HCEC 1CT (cell line): ENCODE measurements at regions not wholly inside any gene's neighbourhood (a gene's known extent, or its start where the extent isn't known, plus 50 kb on each side); places are given as distances from the start of the nearest gene placed in this dataset.

Source experiments
- DNase-seq: peaks from one replicate; pipeline ENCODE4 v3.0.0-alpha.2; 2017

DNA sequence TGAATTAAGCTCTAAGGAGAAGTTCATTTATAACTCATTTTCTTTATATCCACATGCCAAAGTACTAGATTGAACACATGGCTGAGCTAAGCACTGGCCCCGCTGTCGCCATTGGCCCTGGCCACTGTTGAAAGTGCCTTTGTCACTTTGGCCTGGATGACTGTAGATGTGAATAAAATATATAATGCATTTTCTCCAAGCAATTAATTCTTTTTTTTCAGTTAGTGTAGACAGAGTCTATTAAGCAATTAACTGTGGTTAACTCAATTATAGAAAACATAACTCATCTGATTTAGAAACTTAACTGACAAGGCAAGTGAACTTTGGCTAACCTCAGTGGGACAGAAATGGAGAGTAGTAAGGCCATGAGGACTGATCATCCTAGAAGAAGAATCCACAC, 965.6 kb downstream of the EFNB2 start:
- DNase-seq, result no peak

DNA sequence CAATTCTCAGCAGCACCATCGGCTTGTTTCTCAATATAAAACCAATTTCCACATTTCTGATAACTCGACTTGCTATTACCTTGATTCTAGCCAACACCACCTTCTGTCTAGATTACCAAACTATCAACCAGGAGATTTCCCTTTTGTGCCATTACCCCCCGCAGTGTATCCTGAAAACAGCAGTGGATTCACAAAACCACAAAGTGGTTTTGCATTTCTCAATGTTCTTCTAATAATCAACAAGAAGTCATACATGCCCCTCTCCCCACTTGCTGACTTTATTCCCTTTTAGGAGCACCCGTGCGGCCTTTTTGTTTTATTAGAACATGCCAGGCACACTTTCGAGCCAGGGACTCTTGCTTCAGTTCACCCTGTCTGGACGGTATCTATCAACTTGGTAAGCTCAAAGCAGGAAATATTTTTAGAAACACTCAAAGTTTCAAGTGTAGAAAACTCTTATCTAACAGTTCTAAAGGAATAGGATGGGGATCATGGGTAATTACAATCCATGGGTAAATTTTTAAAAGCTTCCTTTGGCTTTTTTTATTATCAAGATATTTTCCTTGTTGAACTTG, 967.4 kb downstream of the EFNB2 start:
- DNase-seq, result no peak

DNA sequence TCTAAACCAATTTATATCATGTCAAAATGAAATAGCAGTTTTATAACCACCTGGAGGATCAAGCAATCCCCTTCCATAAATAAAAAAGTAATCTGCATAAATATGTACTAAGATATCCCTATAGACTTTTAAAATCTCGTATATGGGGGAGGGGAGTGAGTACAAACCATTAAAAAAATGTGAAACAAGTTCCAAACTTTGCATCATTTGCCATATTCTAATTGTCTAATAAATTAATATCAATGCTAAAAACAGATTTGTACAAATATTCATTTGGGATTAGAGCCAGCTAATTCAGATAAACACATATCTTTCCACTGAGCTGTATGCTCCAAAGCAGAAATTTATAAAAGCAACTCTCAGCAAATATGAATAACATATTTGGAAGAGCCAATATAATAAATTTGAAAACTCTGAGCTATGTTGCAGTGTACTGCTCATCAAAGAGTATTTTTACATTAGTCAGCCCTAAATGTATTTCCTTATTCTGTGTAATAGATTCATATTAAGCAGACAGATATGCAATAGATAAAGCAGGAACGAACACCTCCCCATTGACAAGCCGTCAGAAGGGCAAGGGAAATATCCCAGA, 970.2 kb downstream of the EFNB2 start:
- DNase-seq, result no peak

DNA sequence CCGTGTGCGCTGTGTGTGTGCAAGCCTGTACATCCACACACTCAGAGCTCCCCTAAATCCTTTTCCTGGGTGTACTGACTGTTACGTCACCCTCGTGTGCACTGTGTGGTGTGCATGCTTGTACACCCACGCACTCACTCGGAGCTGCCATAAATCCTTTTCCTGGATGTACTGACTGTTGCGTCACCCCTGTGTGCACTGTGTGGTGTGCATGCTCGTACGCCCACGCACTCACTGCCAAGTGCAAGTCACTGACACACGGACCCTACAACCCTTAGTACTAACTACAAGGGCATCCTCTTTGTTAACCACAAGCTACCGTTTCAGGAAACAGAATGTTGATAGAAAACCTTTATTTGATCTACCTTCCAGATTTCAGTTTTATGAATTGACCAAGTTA, 983.4 kb downstream of the EFNB2 start:
- DNase-seq, result no peak

DNA sequence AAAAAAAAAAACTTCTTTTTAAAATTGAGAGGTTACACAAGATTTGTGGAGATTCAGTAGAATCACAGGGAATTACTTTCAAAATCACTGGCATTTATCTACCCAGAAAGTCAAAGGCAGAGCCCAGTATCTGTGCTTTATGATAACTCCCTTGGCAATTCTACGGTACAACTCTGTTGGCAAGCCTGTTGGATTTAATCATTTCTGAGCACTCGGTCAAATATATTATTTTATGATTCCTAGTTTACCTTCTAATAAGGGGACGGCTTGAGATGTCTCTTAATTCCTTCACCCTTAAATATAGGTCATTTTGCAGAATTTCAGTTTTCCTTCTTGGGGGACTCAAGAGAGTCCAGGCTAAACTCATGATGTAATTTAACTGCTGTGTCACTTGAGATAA, 987.6 kb downstream of the EFNB2 start:
- DNase-seq, result no peak

DNA sequence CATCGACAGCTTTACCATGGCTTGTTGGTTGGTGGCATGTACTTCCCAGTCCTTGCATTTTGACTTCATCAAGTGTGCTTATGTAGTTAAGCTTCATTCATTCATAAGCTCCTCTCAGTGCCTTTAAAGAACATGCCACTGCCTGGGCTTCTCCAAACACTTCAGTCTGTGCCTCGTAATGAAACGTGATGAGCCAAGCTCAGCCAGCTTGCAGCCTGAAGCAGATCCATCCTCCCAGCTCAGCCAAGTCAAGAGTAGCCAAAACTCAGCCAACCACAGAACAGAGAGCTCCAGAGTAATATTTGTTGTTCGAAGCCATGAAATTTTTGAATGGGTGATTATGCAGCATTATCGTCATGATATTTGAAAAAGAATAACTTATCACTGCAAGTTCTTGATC, 989.7 kb downstream of the EFNB2 start:
- no peak for DNase-seq

DNA sequence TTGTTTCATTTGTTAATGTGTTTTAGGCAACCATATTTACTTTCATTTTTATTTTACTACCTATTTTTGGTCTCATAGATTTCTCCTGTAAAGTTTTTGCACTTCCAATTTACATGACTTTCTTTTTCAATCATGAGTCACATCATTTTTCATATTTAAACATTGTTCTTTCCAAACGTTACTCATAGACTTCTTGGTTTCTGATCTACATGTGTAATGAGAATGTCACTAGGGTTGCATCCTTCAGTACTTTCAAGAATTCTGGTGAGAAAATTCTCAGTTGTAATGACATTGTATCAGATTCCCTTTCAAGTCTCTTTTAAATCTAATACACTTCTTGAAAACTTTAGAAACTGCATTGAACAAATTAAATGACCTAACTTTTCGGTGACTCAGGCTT, 991.7 kb downstream of the EFNB2 start:
- DNase-seq, result no peak

DNA sequence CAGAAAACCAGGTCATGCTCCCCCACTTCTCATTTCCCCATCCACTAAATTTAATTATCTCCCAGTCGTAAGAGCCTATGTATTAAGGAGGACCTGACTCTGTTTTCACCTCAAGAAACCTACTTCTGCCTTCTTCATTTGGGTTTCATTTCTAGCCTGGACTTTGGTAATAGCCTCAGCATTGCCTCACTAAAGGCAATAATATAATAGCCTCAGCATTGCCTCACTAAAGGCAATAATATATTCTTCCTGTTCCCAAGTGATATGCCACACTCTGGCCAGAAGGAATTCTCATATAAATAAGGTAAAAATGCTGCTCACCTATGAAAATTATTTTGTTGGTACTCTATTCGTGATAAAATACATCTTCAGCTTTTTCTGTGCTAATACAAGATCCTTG, 993.9 kb downstream of the EFNB2 start:
- DNase-seq, result no peak

DNA sequence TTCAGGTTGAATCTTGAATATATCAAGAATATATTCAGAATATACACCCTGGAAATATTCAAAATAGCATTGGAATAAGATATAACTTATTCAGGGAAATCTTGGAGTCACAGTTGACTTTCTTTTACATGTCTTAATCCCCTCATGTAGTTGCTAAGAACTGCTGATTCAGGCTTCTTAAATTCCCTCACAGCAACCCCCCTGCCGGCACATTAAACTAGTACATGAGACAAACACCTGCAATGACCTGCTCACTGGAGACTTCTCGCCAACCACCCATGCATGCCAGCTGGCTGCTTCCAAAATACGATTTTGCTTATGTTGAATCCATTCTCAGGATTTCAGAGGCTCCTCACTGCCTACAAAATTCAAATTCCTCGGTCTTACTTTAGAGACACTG, 997.1 kb downstream of the EFNB2 start:
- no peak for DNase-seq

DNA sequence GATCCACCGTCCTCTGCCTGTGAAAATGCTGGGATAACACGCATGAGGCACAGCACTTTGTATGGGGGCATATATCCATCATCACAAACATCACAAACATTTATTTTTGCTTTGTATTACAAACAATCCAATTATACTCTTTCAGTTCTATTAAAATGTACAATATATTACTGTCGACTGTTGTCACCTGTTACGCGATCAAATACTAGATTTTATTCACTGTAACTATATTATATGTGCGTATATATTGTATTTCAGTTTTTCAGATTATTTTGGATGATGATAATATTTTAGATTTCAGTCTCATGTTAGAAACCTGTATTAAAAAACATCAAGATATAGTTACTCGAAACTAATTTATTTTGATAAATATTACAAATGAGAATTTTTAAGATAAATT, 998.3 kb downstream of the EFNB2 start:
- no peak for DNase-seq

DNA sequence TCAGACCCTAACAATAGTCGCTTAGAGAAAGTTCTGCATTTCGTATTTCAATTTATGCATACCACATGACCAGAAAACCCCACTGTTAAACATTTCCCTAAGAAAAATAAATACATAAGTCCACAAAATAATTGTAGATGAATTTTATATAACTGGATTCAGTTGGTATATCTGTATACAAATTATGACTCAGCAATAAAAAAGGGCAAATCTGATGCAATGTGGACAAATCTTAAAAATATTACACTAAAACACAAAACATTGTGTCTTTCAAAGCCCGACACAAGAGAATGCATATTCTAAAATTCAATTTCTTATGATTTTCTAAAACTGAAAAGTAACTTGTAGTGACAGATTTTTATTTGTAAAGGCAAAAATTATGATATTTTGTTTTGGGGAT, 1005.0 kb downstream of the EFNB2 start:
- DNase-seq, result no peak

DNA sequence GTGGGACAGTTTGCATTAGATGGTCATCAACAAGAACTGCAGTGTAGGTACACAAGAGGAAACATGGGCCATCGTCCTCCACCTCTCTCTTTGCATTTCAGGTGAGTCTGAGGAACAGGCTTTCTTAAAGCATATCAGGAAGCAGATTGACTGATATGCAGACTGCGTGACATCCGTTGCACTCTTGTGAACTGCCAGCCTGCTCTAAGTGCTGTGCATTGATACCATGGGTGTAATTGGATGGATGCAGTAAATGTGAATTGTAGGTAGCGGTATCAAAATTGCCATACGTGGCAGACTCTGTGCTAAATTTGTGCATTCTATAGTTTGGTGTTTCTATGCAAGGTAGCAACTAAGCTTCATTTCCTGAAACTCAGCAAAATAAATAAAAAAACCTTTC, 1008.3 kb downstream of the EFNB2 start:
- DNase-seq, result no peak

DNA sequence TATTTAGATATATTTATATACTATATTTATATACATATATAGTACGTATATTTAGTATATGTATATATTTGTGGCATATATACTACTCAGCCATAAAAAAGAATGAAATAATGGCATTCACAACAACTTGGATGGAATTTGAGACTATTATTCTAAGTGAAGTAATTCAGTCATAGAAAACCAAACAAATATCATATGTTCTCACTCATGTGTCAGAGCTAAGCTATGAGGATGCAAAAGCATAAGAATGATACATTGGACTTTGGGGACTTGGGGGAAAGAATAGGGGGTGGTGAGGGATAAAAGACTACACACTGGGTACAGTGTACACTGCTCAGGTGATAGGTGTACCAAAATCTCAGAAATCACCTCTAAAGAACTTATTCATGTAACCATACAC, 1015.7 kb downstream of the EFNB2 start:
- DNase-seq, result no peak

DNA sequence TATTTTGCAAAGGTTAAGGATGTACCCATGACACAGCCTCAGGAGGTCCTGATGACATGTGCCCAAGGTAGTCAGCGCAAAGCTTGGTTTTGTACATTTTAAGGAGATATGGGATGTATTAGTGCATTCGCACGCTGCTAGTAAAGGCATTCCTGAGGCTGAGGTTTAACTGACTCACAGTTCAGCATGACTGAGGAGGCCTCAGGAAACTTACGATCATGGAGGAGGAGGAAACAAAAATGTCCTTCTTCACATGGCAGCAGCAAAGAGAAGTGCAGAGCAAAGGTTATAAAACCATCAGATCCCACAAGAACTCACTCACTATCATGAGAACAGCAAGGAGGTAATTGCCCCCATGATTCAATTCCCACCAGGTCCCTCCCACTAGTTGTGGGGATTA, 1017.4 kb downstream of the EFNB2 start:
- no peak for DNase-seq

DNA sequence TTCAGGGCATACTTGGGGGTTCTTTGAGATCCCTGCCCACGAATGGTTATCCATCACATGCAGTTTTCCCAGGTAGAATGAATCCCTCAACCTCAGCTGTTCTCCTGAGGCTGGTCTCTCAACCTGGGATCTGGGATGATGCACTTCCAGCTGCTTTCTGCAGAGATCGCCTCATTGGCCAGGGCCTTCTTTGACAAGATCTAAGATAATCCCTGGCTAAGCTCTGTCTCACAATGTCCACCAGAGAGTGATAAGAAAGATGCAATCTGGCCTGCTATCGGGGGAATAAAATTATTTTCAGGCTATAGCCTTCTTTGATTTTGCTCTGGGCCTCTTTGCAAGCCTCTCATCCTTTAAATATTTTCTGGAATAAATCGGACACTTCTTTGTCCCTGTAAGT, 1021.1 kb downstream of the EFNB2 start:
- DNase-seq, result no peak

DNA sequence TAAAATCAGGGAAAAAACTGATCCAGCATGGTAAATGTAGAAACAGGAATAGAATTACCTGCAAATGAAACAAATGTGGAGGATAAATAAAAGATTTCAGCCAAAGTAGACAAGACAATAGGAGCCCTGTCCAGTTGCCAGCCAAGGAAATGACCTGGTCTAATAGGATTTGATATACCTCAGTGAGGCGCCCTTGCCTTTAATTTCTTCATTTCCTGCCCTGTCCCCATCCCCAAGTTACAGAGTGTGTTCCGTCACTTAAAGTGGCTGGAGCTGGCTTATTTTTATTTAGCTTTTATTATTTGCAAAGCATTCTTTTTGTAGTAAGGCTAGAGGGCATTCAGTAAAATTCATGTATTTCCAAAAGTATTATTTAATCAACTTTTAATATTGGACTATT, 1022.0 kb downstream of the EFNB2 start:
- no peak for DNase-seq

DNA sequence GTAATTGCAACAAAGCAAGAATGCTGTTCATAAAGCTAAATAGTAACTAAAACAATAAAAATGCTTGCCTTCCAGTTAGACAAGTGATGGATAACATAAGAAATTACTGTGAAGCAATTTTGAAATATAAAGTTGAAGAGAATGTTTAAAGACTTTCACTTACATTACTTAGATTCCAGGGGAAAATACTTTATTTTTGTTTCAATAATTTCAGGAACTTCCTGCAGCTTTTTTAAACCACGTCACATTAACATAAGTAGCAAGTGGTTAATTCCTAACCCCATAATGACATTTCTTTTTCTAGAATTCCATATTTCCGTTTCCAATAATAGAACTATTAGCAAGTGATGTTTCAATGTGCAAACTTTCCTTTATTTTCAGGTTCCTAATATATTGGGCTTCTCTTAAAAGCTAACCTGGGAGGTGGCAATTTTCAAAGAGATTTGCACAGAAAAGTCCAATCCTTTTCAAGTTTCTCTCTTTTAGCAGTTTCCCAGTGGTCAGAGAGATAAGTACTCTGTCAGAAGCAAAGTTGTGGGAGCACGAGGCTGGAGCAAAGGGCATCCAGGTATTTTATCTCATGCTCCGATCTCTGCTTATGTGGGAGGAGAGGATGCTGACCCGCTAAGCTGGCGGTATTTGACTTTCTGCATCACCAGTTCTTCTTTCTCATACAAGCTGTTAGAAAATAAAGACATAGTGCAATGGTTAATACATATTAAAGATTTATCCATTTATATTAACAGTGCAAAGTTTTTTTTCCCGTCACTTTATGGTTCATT, 1025.3 kb downstream of the EFNB2 start:
- no peak for DNase-seq

DNA sequence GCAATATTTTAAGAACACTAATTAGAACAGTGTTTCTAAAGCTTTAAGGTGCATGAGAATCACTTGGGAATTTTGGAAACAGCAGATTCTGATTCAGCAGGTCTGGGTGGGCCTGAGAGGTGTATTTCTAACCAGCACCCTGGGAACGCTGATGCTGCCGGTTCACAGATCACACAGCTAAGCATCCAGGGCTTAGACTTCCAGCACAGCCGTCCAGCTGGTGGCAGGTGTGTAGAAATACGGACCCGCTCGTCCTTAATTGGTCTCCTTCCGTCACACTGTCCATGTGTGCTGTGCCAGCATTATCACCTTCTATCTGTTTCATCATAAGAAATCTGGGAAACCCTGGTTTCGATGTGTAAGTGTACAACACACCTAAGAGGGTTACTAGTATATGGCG, 1029.0 kb downstream of the EFNB2 start:
- DNase-seq, result no peak

DNA sequence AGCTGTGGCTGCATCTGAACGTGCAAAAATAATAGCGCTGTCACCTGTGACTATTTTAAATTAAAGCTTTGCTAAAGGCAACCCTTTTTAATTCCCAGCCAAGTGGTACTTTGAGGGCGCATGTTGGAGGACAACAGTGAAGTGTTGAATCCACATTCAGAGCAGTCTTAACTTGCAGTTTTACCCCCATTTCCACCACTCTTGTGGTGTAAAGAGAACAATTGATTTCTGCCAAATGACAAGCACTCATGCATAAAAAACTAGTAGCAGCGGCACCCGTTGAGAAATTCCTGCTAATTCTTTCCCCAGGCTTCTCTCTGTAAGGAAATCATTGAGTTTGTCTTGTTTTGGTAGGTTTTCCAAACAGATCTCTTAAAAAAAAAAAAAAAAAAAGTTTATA, 1033.3 kb downstream of the EFNB2 start:
- no peak for DNase-seq

DNA sequence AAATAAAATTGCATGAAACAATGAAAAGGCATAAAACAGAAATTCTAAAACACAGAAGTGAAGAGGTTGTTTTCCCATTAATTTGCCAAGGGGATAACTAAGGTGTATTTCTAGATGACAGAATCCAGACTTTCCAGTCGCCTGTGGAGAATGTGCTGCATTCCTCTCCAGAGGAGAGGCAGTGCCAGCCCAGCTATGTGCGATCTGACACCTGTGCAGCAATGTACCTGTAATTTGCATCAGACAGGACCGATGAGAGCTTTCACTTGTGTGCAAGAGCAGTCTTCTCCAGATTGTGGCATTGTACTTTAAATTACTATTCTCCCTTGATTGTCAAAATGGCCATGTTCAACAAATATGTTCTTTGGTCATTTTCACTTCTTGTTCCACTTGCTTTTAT, 1037.9 kb downstream of the EFNB2 start:
- DNase-seq, result no peak

DNA sequence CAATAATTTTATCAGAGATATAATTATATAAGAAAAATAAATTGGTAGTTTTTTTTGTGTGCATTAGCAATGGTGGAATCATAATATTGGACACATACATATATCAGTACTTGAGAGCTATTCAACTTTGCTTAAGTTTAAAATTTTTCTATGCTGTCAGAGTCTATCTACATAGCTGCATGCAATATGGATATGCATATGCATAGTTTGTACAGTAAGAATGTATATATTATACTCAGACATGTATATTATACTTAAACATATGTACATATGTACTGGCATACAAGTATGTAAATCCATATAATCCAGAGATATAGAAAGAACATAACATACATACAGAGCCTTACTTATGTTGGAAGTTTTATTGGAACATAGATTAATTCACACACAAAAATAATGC, 1043.2 kb downstream of the EFNB2 start:
- no peak for DNase-seq

DNA sequence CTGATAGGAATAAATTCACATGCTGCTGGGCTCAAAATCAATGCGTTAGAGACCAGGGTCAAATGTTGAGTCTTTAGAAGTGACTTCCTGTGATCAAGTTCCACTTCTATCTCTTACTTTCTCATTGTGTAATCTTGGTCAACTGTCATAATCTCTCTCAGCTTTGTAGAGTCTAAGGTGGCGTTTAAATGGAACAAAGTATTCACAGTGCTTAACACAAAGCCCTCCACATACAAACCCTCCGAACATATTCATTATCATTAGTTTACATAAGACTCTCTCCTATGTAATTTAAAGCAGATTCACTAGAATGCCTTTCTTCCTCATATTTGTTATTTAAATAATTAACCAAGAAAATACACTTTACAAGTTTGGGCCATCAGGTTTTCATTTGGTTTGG, 1044.1 kb downstream of the EFNB2 start:
- no peak for DNase-seq

DNA sequence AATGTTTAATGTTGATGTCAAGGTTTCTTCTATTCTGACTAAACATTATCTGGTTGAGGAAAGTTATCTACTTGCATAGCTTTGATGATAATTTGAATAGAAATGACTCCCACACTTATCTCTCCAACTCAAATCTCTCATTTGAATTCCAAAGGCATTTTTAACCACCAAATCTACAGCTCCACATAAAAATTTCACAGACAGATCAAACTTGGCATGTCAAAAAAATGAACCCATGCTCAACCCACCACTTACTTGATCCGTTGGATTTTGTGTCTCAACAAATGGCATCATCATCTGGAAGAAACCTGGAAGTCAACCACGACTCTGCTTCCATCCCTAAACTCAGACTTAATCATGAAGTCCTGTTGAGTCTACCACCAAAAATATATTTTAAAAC, 1050.4 kb downstream of the EFNB2 start:
- DNase-seq, result no peak

DNA sequence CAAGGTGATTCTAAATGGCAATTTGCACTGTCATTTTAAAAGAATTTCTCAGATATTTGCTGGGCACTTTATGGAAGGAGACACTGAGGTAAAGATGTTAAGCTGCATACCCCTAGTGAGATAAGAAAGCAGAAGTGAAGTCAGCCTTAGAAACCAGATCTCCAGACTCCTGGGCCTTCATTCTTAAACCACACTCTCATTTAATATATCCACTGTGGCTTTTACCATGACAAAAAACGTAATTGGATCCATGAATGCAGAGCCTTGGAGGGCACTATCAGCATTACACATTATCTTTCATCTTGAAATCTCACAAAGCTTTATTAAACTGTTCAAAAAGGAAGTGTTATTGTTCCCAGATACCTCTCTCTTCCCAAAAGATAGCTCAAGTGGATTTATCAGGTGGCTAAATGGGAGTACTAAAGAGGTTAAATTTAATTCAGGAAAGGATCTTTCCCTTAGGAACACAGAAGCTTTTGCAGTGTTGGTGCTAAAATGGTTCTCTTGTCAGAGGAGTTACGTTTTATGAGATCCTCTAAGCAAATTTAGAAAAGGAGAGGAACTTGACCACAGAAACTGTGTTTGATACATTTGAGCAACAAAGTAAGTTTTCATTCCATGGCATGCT, 1060.4 kb downstream of the EFNB2 start:
- DNase-seq, result no peak
